ENCODE measurements at regions not wholly inside any gene's neighbourhood (a gene's known extent, or its start where the extent isn't known, plus 50 kb on each side); places are given as distances from the start of the nearest gene placed in this dataset.
A peak's percentile ranks its signal among the peaks of the same experiment; 100 is the strongest.
"Not testable (repeated sequence)": the region's sequence is repeated elsewhere in the genome, so short reads cannot be mapped to it uniquely, and the experiment has no call there.

DNA sequence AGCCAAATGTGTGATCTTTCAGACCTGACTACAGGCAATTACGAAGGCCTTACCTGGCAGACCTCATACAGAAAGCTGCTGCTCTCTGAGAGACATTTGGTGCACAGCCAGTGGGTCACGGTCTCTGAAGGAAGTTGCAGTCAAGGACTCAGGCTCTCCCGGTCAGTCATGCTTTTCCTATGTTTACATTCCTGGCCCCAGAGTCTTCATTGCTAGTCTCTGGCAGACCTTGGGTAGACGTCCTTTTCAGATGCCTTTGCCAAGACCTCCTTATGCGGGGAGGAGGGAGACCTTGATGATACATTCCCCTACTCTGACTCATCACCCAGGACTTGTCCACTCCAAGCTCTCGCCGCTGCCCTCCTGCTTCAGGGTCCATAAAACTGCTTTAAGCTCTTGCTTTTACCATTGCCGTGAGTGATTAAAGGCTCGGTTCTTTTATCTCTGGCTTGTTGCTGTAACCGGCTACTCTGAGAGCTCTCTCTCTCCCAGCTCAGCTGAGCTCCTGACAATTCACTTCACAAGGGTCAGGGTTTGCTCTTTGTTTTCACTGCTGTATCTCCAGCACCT, 62.0 kb upstream of the SLC35F5 start:
- DNase-seq (ENCODE audit: low read depth) = peak; percentile 99
- H3K4me3 ChIP-seq (ENCODE audit: low read depth, low read length) = peak overlapping the region; percentile 24
- TF ChIP-seq, protein P1, sequence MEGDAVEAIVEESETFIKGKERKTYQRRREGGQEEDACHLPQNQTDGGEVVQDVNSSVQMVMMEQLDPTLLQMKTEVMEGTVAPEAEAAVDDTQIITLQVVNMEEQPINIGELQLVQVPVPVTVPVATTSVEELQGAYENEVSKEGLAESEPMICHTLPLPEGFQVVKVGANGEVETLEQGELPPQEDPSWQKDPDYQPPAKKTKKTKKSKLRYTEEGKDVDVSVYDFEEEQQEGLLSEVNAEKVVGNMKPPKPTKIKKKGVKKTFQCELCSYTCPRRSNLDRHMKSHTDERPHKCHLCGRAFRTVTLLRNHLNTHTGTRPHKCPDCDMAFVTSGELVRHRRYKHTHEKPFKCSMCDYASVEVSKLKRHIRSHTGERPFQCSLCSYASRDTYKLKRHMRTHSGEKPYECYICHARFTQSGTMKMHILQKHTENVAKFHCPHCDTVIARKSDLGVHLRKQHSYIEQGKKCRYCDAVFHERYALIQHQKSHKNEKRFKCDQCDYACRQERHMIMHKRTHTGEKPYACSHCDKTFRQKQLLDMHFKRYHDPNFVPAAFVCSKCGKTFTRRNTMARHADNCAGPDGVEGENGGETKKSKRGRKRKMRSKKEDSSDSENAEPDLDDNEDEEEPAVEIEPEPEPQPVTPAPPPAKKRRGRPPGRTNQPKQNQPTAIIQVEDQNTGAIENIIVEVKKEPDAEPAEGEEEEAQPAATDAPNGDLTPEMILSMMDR (conservative IDR thresholded peaks at IDR 0.05; ENCODE audit: low read depth, low read length) = peak; percentile 19

DNA sequence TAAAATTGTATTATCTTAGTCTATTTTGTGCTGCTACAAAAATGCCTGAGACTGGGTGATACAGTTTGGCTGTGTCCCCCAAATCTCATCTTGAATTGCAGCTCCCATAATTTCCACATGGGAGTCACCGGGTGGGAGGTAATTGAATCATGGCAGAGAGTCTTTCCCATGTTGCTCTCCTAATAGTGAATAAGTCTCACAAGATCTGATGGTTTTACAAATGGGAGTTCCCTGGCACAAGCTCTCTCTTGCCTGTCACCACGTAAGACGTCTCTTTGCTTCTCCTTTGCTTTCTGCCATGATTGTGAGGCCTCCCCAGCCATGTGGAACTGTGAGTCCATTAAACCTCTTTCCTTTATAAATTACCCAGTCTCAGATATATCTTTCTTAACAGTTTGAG, 57.0 kb upstream of the SLC35F5 start:
- not testable (repeated sequence) for H3K4me3 ChIP-seq (ENCODE audit: low read depth, low read length); DNase-seq (ENCODE audit: low read depth)

DNA sequence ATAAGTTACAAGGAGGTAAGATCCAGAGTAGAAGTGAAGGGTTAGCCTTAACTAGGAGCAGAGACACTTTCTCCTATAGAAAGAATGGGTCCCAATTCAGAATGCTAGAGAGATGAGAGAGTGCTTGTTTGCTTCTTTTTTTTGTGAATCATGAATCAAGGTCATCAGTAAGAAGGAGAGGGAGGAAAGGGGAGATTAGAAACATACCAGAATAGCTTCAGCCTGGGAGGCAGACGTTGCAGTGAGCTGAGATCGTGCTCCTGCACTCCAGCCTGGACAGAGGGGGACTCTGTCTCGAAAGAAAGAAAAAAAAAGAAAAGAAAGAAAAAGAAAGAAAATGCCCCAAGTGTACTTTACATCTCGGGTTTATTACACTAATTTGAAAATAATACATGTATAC, 55.8 kb upstream of the SLC35F5 start:
- TF ChIP-seq, protein P1 (conservative IDR thresholded peaks at IDR 0.05; ENCODE audit: low read depth, low read length) = no peak
- no peak overlapping the region for H3K4me3 ChIP-seq (ENCODE audit: low read depth, low read length)
- DNase-seq (ENCODE audit: low read depth) = no peak

DNA sequence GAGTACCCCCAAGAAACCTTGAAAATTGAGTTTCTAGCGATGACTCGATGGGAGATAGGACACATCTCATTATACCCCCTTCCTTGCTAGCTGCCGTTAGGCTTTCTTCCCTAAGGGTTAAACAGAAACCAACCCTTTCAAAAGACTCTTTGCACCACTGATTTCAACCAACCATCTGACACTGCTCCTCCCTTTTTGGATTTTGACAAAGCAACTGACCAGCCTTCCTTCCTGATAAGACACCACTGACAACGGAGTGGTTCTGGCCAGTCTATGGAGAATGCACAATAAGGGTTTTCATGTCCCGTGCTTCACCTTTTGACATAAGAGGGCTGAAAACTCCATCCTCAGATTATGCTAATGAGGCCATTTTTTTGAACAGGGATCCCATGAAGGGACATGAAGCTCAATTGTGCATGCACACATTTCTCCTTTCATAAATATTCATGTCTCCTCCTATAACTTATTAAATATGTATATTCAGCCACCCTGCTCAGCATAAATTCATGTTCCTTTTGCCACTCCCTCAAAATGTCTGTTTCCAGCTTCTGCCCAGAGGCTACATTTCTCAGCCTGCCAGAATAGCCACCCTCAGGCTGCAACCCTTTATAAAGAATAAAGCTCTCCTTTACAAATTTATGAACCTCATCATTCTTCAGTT, 52.8 kb upstream of the SLC35F5 start:
- DNase-seq (ENCODE audit: low read depth) = no peak
- no peak overlapping the region for H3K4me3 ChIP-seq (ENCODE audit: low read depth, low read length)
- TF ChIP-seq, protein P1 (conservative IDR thresholded peaks at IDR 0.05; ENCODE audit: low read depth, low read length) = no peak

DNA sequence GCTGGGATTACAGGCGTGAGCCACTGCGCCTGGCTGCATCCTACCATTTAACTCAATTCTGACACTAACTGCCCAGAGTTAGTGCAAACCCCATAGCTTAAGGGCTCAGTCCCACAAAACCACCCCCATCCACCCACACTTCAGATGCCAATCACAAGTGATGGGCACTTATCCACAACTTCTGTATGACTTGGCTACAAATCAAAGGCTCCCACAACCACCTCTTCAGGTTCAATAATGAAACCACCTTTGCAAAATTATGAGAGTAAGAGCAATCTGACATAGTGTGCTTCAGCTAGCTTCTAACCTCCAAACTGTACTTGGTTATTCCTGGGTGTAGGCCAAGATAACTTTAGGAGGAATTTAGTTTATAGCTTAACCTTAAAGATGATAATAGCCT, 51.3 kb upstream of the SLC35F5 start:
- no peak for DNase-seq (ENCODE audit: low read depth)
- TF ChIP-seq, protein P1 (conservative IDR thresholded peaks at IDR 0.05; ENCODE audit: low read depth, low read length) = no peak
- H3K4me3 ChIP-seq (ENCODE audit: low read depth, low read length) = no peak overlapping the region

DNA sequence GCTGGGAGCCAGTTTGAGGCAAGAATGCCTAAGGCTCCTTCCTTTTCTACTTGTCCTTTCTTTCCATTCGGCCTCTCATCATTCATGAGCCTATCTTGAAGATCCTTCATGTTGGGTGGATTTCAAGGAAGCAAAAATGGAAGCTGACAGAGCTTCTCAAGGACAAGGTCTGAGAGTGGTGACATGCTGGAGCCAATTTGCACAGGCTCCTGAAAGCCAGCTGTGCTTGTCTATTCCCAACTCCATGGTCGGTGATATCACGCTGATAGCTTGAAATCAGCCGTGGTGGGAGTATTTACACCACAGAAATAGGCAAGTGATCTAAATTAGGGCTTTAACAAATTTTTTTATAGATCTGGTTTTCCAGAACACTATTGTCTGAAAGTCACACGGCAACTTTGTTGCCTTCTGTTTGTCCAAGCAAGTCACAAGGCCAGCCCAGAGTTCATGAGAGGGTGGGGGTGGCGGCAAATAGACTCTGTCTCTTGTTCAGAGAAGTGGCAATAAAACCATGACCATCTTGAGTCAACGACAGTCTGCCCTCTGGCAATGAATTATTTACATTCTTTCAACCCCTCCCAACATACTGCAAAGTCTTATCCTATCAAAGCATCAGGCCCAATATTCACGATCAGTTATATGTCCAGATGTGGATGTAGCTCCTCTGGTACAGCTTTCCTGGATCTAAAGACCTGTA, 49.9 kb upstream of the SLC35F5 start:
- no peak for DNase-seq (ENCODE audit: low read depth)
- TF ChIP-seq, protein P1 (conservative IDR thresholded peaks at IDR 0.05; ENCODE audit: low read depth, low read length) = no peak
- H3K4me3 ChIP-seq (ENCODE audit: low read depth, low read length) = no peak overlapping the region

Data from choroid plexus epithelial cell (primary cell).